Endodermal cell (in vitro differentiated cells): ENCODE measurements at regions not wholly inside any gene's neighbourhood (a gene's known extent, or its start where the extent isn't known, plus 50 kb on each side); places are given as distances from the start of the nearest gene placed in this dataset.

Experiments used
- DNase-seq: peaks from one replicate; pipeline ENCODE4 v3.0.0-alpha.2; 2017
- H3K27ac ChIP-seq: 2 replicates; pipeline ENCODE4 v1.5.1; 2013; ENCODE audit warnings: mild to moderate bottlenecking, low read depth, low read length, moderate library complexity
- H3K27me3 ChIP-seq: 2 replicates; pipeline ENCODE4 v1.6.1; 2013; ENCODE audit warnings: mild to moderate bottlenecking, low read length, moderate library complexity; ENCODE audit not compliant: insufficient read depth, control insufficient read depth, poor library complexity, severe bottlenecking
- H3K36me3 ChIP-seq: 2 replicates; pipeline ENCODE4 v1.7.0; 2013; ENCODE audit warnings: mild to moderate bottlenecking, low read length, moderate library complexity; ENCODE audit not compliant: control insufficient read depth, insufficient read depth
- H3K4me1 ChIP-seq: one replicate; pipeline ENCODE4 v1.7.0; 2013; ENCODE audit warnings: low read length; ENCODE audit not compliant: control insufficient read depth, insufficient read depth
- H3K4me3 ChIP-seq: 2 replicates; pipeline ENCODE4 v1.5.1; 2013; ENCODE audit warnings: mild to moderate bottlenecking, low read length, moderate library complexity
- H3K9ac ChIP-seq: 2 replicates; pipeline ENCODE4 v1.6.1; 2013; ENCODE audit warnings: mild to moderate bottlenecking, low read length, moderate library complexity; ENCODE audit not compliant: poor library complexity, severe bottlenecking; ENCODE audit errors: extremely low read depth
- H3K9me3 ChIP-seq: 2 replicates; pipeline ENCODE4 v1.6.1; 2013; ENCODE audit warnings: mild to moderate bottlenecking, low read length, moderate library complexity; ENCODE audit not compliant: control insufficient read depth
- H3K27ac Mint-ChIP-seq: 2 replicates; pipeline ENCODE4 v1.8.0; 2020; ENCODE audit warnings: mixed read lengths
- H3K27me3 Mint-ChIP-seq: 2 replicates; pipeline ENCODE4 v1.8.0; 2021; ENCODE audit warnings: mild to moderate bottlenecking, mixed read lengths; ENCODE audit not compliant: insufficient read depth
- H3K36me3 Mint-ChIP-seq: 2 replicates; pipeline ENCODE4 v1.8.0; 2020; ENCODE audit warnings: low read depth, mixed read lengths
- H3K4me1 Mint-ChIP-seq: 2 replicates; pipeline ENCODE4 v1.8.0; 2020; ENCODE audit warnings: mixed read lengths
- H3K4me3 Mint-ChIP-seq: 2 replicates; pipeline ENCODE4 v1.8.0; 2020; ENCODE audit warnings: mild to moderate bottlenecking, moderate library complexity, mixed read lengths
- H3K9me3 Mint-ChIP-seq: 2 replicates; pipeline ENCODE4 v1.8.0; 2020; ENCODE audit warnings: mild to moderate bottlenecking, mixed read lengths
- CTCF ChIP-seq: fragments of 200-600 bp; sonication (generic); conservative IDR thresholded peaks from 2 replicates; pipeline ENCODE4 v1.5.0; 2021; ENCODE audit warnings: antibody characterized with exemption, mild to moderate bottlenecking
- WGBS, 2 experiments: methylation state at CpG; one replicate each; pipeline versions ENCODE4 v1.1.5 to v1.1.7; 2013; ENCODE audit warnings: missing lambda C conversion rate in 2 of 2, mixed read lengths in 1 of 2; ENCODE audit not compliant: insufficient coverage in 1 of 2, insufficient read length in 1 of 2; 5-methylcytosine and 5-hydroxymethylcytosine counted together

- Mint-ChIP-seq H3K27ac (no peak overlapping the region), H3K9me3 (peaks cover 9% of the 10 kb centered on the region)
Observed at GRCh38 chr18:25538175-25538922, 186.4 kb upstream of the ZNF521 start.

GRCh38 chr18:25535495-25535894 is 183.5 kb upstream of the ZNF521 start:
- Histone ChIP-seq H3K4me3 (no peak overlapping the region), H3K36me3 (no peaks in the 10 kb centered on the region), H3K4me1 (no peaks in the 10 kb centered on the region), H3K27me3 (no peaks in the 10 kb centered on the region), H3K9ac (no peak overlapping the region), H3K9me3 (peaks cover 22% of the 10 kb centered on the region), H3K27ac (no peak overlapping the region)
- TF ChIP-seq CTCF, result no peak
- Mint-ChIP-seq H3K9me3 (peaks cover 14% of the 10 kb centered on the region), H3K36me3 (no peaks in the 10 kb centered on the region), H3K27ac (no peak overlapping the region), H3K4me1 (no peaks in the 10 kb centered on the region), H3K27me3 (no peaks in the 10 kb centered on the region), H3K4me3 (no peak overlapping the region)
- no peak for DNase-seq
- 97 to 100% methylated on average over 1 of the region's 1 CpG for WGBS, 2 experiments

More at GRCh38 chr18:25538175-25538922, 186.4 kb upstream of the ZNF521 start:
- Mint-ChIP-seq H3K4me1 (no peaks in the 10 kb centered on the region), H3K4me3 (no peak overlapping the region), H3K27me3 (peaks cover 2% of the 10 kb centered on the region), H3K36me3 (no peaks in the 10 kb centered on the region)
- H3K27ac ChIP-seq, result no peak overlapping the region
- H3K9me3 ChIP-seq, result peaks cover 10% of the 10 kb centered on the region
- no peak overlapping the region for H3K4me3 ChIP-seq
- 94 to 96% methylated on average over 2 to 7 of the region's 7 CpGs for WGBS, 2 experiments
- DNase-seq, result no peak
- TF ChIP-seq CTCF, result no peak
- no peaks in the 10 kb centered on the region for H3K36me3 ChIP-seq
- H3K9ac ChIP-seq, result no peak overlapping the region
- no peaks in the 10 kb centered on the region for H3K27me3 ChIP-seq
- no peaks in the 10 kb centered on the region for H3K4me1 ChIP-seq

- Histone ChIP-seq H3K4me3 (no peak overlapping the region), H3K27me3 (no peaks in the 10 kb centered on the region), H3K27ac (no peak overlapping the region), H3K9ac (no peak overlapping the region), H3K36me3 (no peaks in the 10 kb centered on the region), H3K9me3 (peaks cover 22% of the 10 kb centered on the region), H3K4me1 (no peaks in the 10 kb centered on the region)
- no peak overlapping the region for H3K27ac Mint-ChIP-seq
- no CpG with 5 or more reads among the region's 1 CpG for WGBS, 2 experiments
- H3K36me3 Mint-ChIP-seq, result no peaks in the 10 kb centered on the region
- H3K27me3 Mint-ChIP-seq, result no peaks in the 10 kb centered on the region
- no peak overlapping the region for H3K4me3 Mint-ChIP-seq
- DNase-seq, result no peak
- H3K9me3 Mint-ChIP-seq, result peaks cover 14% of the 10 kb centered on the region
- no peak for TF ChIP-seq CTCF
- H3K4me1 Mint-ChIP-seq, result no peaks in the 10 kb centered on the region
Observed at GRCh38 chr18:25534401-25534800, 182.4 kb upstream of the ZNF521 start.
